C4-2B (cell line): ENCODE measurements at regions not wholly inside any gene's neighbourhood (a gene's known extent, or its start where the extent isn't known, plus 50 kb on each side); places are given as distances from the start of the nearest gene placed in this dataset.

Source experiments
- CTCF ChIP-seq: fragments of 450-650 bp; conservative IDR thresholded peaks from 2 replicates; pipeline ENCODE4 v1.5.1; 2017; ENCODE audit warnings: mild to moderate bottlenecking
- ZFX ChIP-seq: fragments of 450-650 bp; IDR thresholded peaks from 2 replicates; pipeline ENCODE4 v1.6.1; 2017

- TF ChIP-seq CTCF: no peak
- no peak for TF ChIP-seq ZFX
Measured at GRCh38 chr11:98417256-98417755, 603.4 kb upstream of the CNTN5 start.
